ENCODE measurements at regions not wholly inside any gene's neighbourhood (a gene's known extent, or its start where the extent isn't known, plus 50 kb on each side); places are given as distances from the start of the nearest gene placed in this dataset.
"Not testable (repeated sequence)": the region's sequence is repeated elsewhere in the genome, so short reads cannot be mapped to it uniquely, and the experiment has no call there.

DNA sequence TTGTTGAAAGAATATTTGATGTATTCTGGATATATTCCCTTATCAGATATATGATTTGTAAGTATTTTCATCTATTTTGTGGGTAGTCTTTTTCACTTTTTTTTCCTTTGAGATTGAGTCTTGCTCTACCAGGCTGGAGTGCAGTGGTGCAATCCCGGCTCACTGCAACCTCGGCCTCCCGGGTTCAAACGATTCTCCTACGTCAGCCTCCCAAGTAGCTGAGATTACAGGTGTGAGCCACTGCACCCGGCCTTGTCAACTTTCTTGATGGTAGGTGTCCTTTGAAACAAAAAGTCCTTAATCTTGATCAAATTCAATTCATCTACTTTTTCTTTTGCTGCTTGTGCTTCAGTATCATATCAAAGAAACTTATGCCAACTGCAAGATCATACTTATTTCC is 297.2 kb upstream of the NRSN1 start:
- no peaks in the 10 kb centered on the region for H3K36me3 ChIP-seq
- H3K4me3 ChIP-seq, result no peak overlapping the region
- ATAC-seq, result no peak
- TF ChIP-seq POLR2A (IDR thresholded peaks at IDR 0.05) (no peak), CTCF (IDR thresholded peaks at IDR 0.05) (no peak)
- WGBS (ENCODE audit: insufficient coverage, low coverage, low lambda C conversion rate, missing lambda C conversion rate), result 81% methylated on average over 6 of the region's 6 CpGs
- H3K27me3 ChIP-seq, result no peaks in the 10 kb centered on the region
- no peak for DNase-seq
- intact Hi-C loops (cut with DNase I), result no loop called here
- H3K4me1 ChIP-seq, result no peaks in the 10 kb centered on the region
- H3K9me3 ChIP-seq, result no peaks in the 10 kb centered on the region
- no peak overlapping the region for H3K27ac ChIP-seq

- ATAC-seq (no peak), DNase-seq (no peak)
- no peaks in the 10 kb centered on the region for H3K36me3 ChIP-seq
- intact Hi-C loops (cut with DNase I), result no loop called here
- no peak overlapping the region for H3K4me3 ChIP-seq
- H3K4me1 ChIP-seq, result no peaks in the 10 kb centered on the region
- 72% methylated on average over 1 of the region's 1 CpG for WGBS (ENCODE audit: insufficient coverage, low coverage, low lambda C conversion rate, missing lambda C conversion rate)
- H3K27ac ChIP-seq, result no peak overlapping the region
- TF ChIP-seq CTCF (IDR thresholded peaks at IDR 0.05) (no peak), POLR2A (IDR thresholded peaks at IDR 0.05) (no peak)
- peaks cover 0 to 3% (median 0%) of the 10 kb centered on the region in 4 donors for H3K9me3 ChIP-seq
- H3K27me3 ChIP-seq, result no peaks in the 10 kb centered on the region
Measured at GRCh38 chr6:23841116-23841515, 284.9 kb upstream of the NRSN1 start.

- no peak for TF ChIP-seq CTCF (IDR thresholded peaks at IDR 0.05)
- Histone ChIP-seq H3K9me3 (peaks cover 0 to 3% (median 0%) of the 10 kb centered on the region in 4 donors), H3K36me3 (no peaks in the 10 kb centered on the region), H3K4me1 (no peaks in the 10 kb centered on the region), H3K4me3 (no peak overlapping the region), H3K27me3 (no peaks in the 10 kb centered on the region), H3K27ac (no peak overlapping the region)
- no peak for ATAC-seq
- DNase-seq, result no peak
- 54% methylated on average over 3 of the region's 3 CpGs for WGBS (ENCODE audit: insufficient coverage, low coverage, low lambda C conversion rate, missing lambda C conversion rate)
- intact Hi-C loops (cut with DNase I), result no loop called here
Measured at GRCh38 chr6:23842760-23843159, 283.3 kb upstream of the NRSN1 start.

DNA sequence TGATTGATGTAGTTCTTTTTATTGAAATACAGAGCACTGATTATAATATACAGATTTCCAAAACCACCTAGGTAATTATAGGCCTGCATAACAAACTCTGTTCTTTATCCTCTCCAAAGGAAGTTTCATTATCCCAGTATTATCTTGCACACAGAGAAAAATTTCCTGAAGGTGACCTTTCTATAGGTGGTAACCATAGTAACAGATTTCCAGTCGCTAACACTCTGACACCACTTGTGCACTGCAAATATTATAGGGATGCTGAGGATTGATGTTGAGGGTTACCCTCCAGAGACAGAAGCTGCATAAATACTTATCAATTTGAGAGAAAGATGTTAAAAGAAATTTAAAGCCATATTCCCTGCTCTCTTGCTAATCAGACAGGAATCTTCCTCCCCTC is 274.5 kb upstream of the NRSN1 start:
- Histone ChIP-seq H3K36me3 (no peaks in the 10 kb centered on the region), H3K9me3 (no peaks in the 10 kb centered on the region), H3K4me1 (no peaks in the 10 kb centered on the region), H3K27me3 (no peaks in the 10 kb centered on the region), H3K27ac (no peak overlapping the region), H3K4me3 (no peak overlapping the region)
- intact Hi-C loops (cut with DNase I), result no loop called here
- DNase-seq, result no peak
- ATAC-seq, result no peak
- 68% methylated on average over 1 of the region's 1 CpG for WGBS (ENCODE audit: insufficient coverage, low coverage, low lambda C conversion rate, missing lambda C conversion rate)
- TF ChIP-seq POLR2A (IDR thresholded peaks at IDR 0.05) (no peak), CTCF (IDR thresholded peaks at IDR 0.05) (no peak)

GRCh38 chr6:23853566-23854133 is 272.4 kb upstream of the NRSN1 start:
- H3K4me3 ChIP-seq; H3K27ac ChIP-seq; H3K36me3 ChIP-seq; intact Hi-C loops (cut with DNase I); H3K4me1 ChIP-seq; H3K9me3 ChIP-seq; H3K27me3 ChIP-seq; DNase-seq; ATAC-seq: not testable (repeated sequence)
- 50% methylated on average over 1 of the region's 18 CpGs for WGBS (ENCODE audit: insufficient coverage, low coverage, low lambda C conversion rate, missing lambda C conversion rate)

- ATAC-seq; DNase-seq; H3K4me3 ChIP-seq; H3K9me3 ChIP-seq; H3K27me3 ChIP-seq; H3K4me1 ChIP-seq; H3K27ac ChIP-seq; H3K36me3 ChIP-seq; intact Hi-C loops (cut with DNase I): not testable (repeated sequence)
- WGBS (ENCODE audit: insufficient coverage, low coverage, low lambda C conversion rate, missing lambda C conversion rate), result 75% methylated on average over 7 of the region's 22 CpGs
Measured at GRCh38 chr6:23854154-23854553, 271.9 kb upstream of the NRSN1 start.

Data from right lobe of liver (tissue), 6 donors.